ENCODE measurements at regions not wholly inside any gene's neighbourhood (a gene's known extent, or its start where the extent isn't known, plus 50 kb on each side); places are given as distances from the start of the nearest gene placed in this dataset.
"Not testable (repeated sequence)": the region's sequence is repeated elsewhere in the genome, so short reads cannot be mapped to it uniquely, and the experiment has no call there.

- no peaks in the 10 kb centered on the region for H3K36me3 ChIP-seq
- H3K4me3 ChIP-seq = no peak overlapping the region
- H3K27me3 ChIP-seq = peaks cover 23% of the 10 kb centered on the region
- peaks cover 2% of the 10 kb centered on the region for H3K9me3 ChIP-seq
- DNase-seq = no peak
These were observed 132.2 kb upstream of the HS3ST2 start for GRCh38 chr16:22681554-22682291.

- Histone ChIP-seq H3K27me3 (peaks cover 20% of the 10 kb centered on the region), H3K9me3 (peaks cover 7% of the 10 kb centered on the region), H3K36me3 (no peaks in the 10 kb centered on the region), H3K4me3 (no peak overlapping the region)
- DNase-seq = no peak
These were observed 130.7 kb upstream of the HS3ST2 start for GRCh38 chr16:22683258-22683657.

GRCh38 chr16:22683730-22684573, 130.0 kb upstream of the HS3ST2 start:
- H3K9me3 ChIP-seq = peaks cover 6% of the 10 kb centered on the region
- H3K4me3 ChIP-seq = no peak overlapping the region
- H3K27me3 ChIP-seq = peaks cover 13% of the 10 kb centered on the region; the same call in 1 of the 2 replicates
- no peaks in the 10 kb centered on the region for H3K36me3 ChIP-seq
- DNase-seq = no peak

GRCh38 chr16:22684574-22685458, 129.1 kb upstream of the HS3ST2 start:
- Histone ChIP-seq H3K27me3 (peaks cover 5% of the 10 kb centered on the region; the same call in 1 of the 2 replicates), H3K4me3 (no peak overlapping the region), H3K36me3 (no peaks in the 10 kb centered on the region), H3K9me3 (peaks cover 6% of the 10 kb centered on the region)
- DNase-seq = no peak

GRCh38 chr16:22685459-22685830, 128.5 kb upstream of the HS3ST2 start:
- Histone ChIP-seq H3K9me3 (peaks cover 6% of the 10 kb centered on the region), H3K27me3 (peaks cover under 1% of the 10 kb centered on the region; the same call in 1 of the 2 replicates), H3K36me3 (no peaks in the 10 kb centered on the region), H3K4me3 (no peak overlapping the region)
- DNase-seq = no peak

- no peak for DNase-seq
- Histone ChIP-seq H3K36me3 (no peaks in the 10 kb centered on the region), H3K9me3 (peaks cover 6% of the 10 kb centered on the region), H3K4me3 (no peak overlapping the region), H3K27me3 (no peaks in the 10 kb centered on the region)
These were observed 126.9 kb upstream of the HS3ST2 start for GRCh38 chr16:22687031-22687530.

- H3K4me3 ChIP-seq = no peak overlapping the region
- peaks cover 6% of the 10 kb centered on the region for H3K9me3 ChIP-seq
- no peak for DNase-seq
- no peaks in the 10 kb centered on the region for H3K27me3 ChIP-seq
- no peaks in the 10 kb centered on the region for H3K36me3 ChIP-seq
These were observed 125.5 kb upstream of the HS3ST2 start for GRCh38 chr16:22688463-22688862.

GRCh38 chr16:22688930-22689329, 125.0 kb upstream of the HS3ST2 start:
- no peaks in the 10 kb centered on the region for H3K27me3 ChIP-seq
- H3K4me3 ChIP-seq = no peak overlapping the region
- no peaks in the 10 kb centered on the region for H3K36me3 ChIP-seq
- H3K9me3 ChIP-seq = peaks cover 6% of the 10 kb centered on the region
- no peak for DNase-seq

GRCh38 chr16:22691335-22691734, 122.6 kb upstream of the HS3ST2 start:
- no peak for DNase-seq
- Histone ChIP-seq H3K4me3 (no peak overlapping the region), H3K27me3 (no peaks in the 10 kb centered on the region), H3K9me3 (peaks cover 6% of the 10 kb centered on the region), H3K36me3 (no peaks in the 10 kb centered on the region)

- no peak for DNase-seq
These were observed 121.9 kb upstream of the HS3ST2 start for GRCh38 chr16:22692034-22692433.

GRCh38 chr16:22692916-22693637, 120.9 kb upstream of the HS3ST2 start:
- no peak for DNase-seq
- no peak overlapping the region for H3K4me3 ChIP-seq
- H3K36me3 ChIP-seq = no peaks in the 10 kb centered on the region
- no peaks in the 10 kb centered on the region for H3K27me3 ChIP-seq
- H3K9me3 ChIP-seq = no peaks in the 10 kb centered on the region; the same call in 1 of the 2 replicates

More at GRCh38 chr16:22692034-22692433, 121.9 kb upstream of the HS3ST2 start:
- Histone ChIP-seq H3K27me3 (no peaks in the 10 kb centered on the region), H3K36me3 (no peaks in the 10 kb centered on the region), H3K9me3 (peaks cover 4% of the 10 kb centered on the region), H3K4me3 (no peak overlapping the region)

GRCh38 chr16:22693638-22694340, 120.2 kb upstream of the HS3ST2 start:
- no peaks in the 10 kb centered on the region; the same call in 1 of the 2 replicates for H3K9me3 ChIP-seq
- H3K36me3 ChIP-seq = no peaks in the 10 kb centered on the region
- no peaks in the 10 kb centered on the region for H3K27me3 ChIP-seq
- no peak overlapping the region for H3K4me3 ChIP-seq
- DNase-seq = no peak

- H3K4me3 ChIP-seq = peak overlapping the region; percentile 0; the same call in 1 of the 2 replicates
- no peaks in the 10 kb centered on the region for H3K36me3 ChIP-seq
- H3K27me3 ChIP-seq = no peaks in the 10 kb centered on the region
- DNase-seq = peak; percentile 78
- H3K9me3 ChIP-seq = no peaks in the 10 kb centered on the region; the same call in 1 of the 2 replicates
These were observed 119.0 kb upstream of the HS3ST2 start for GRCh38 chr16:22694887-22695382.

- H3K9me3 ChIP-seq, H3K4me3 ChIP-seq, H3K27me3 ChIP-seq, H3K36me3 ChIP-seq, DNase-seq: not testable (repeated sequence)
These were observed 118.2 kb upstream of the HS3ST2 start for GRCh38 chr16:22695773-22696172.

- H3K27me3 ChIP-seq = no peaks in the 10 kb centered on the region
- H3K9me3 ChIP-seq = no peaks in the 10 kb centered on the region
- H3K4me3 ChIP-seq = no peak overlapping the region
- no peaks in the 10 kb centered on the region for H3K36me3 ChIP-seq
- no peak for DNase-seq
These were observed 114.6 kb upstream of the HS3ST2 start for GRCh38 chr16:22699356-22699755.
